Natural killer cell treated with Interleukin-12 subunit alpha and Interleukin-12 subunit beta and Interleukin-15 and Interleukin-18, amount 100 ng/mL, for 72 hours (primary cell): ENCODE measurements at regions not wholly inside any gene's neighbourhood (a gene's known extent, or its start where the extent isn't known, plus 50 kb on each side); places are given as distances from the start of the nearest gene placed in this dataset.

Experiments
- ATAC-seq, 2 donors: fragments of 150-1000 bp; cut with Tn5 transposase in 1 of 2; sonication (Bioruptor Pico), chemical (Tn5 transposase) in 1 of 2; 2 replicates each; pipeline ENCODE4 v1.10.0; 2021
- DNase-seq: peaks from one replicate; pipeline ENCODE4 v3.0.0; 2022; ENCODE audit warnings: low spot score
- H3K27ac Mint-ChIP-seq, 2 donors: 1 replicate in 1 of 2; 2 replicates in 1 of 2; pipeline ENCODE4 v1.8.0; 2022; ENCODE audit warnings: mixed read lengths in 2 of 2, mild to moderate bottlenecking in 1 of 2, moderate library complexity in 1 of 2
- H3K27me3 Mint-ChIP-seq, 2 donors: 1 replicate in 1 of 2; 2 replicates in 1 of 2; pipeline ENCODE4 v1.8.0; 2022; ENCODE audit warnings: mixed read lengths in 2 of 2
- H3K36me3 Mint-ChIP-seq: one replicate; pipeline ENCODE4 v1.8.0; 2022; ENCODE audit warnings: mixed read lengths
- H3K4me1 Mint-ChIP-seq, 2 donors: 1 replicate in 1 of 2; 2 replicates in 1 of 2; pipeline ENCODE4 v1.8.0; 2022; ENCODE audit warnings: low read depth in 2 of 2, mixed read lengths in 2 of 2, mild to moderate bottlenecking in 1 of 2
- H3K4me3 Mint-ChIP-seq: one replicate; pipeline ENCODE4 v1.8.0; 2022; ENCODE audit warnings: mixed read lengths
- H3K9me3 Mint-ChIP-seq: 2 replicates; pipeline ENCODE4 v1.8.0; 2022; ENCODE audit warnings: mixed read lengths

DNA sequence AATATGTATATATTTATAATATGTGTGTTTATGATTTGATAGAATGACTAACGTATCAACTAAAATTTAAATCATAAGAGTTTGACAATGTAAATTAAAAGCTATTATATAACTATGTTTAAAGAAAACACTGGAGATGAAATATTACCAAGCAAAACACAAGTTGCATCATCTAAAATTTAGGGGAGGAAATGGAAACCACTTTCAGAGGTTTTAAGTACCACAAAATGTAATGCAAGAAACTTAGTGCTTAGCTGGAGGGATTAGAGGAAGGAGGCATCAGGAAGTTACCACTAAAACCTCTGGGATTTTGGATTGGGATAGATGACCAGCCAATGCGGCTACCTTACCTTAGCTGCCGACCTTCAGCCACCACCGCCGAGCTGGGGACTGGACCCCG lies 1192.1 kb upstream of the PRKX start:
- Mint-ChIP-seq H3K4me3 (no peak overlapping the region), H3K4me1 (no peaks in the 10 kb centered on the region), H3K27me3 (no peaks in the 10 kb centered on the region), H3K36me3 (no peaks in the 10 kb centered on the region), H3K27ac (no peak overlapping the region), H3K9me3 (peaks cover 8% of the 10 kb centered on the region)
- no peak for ATAC-seq
- DNase-seq = no peak

GRCh38 chrX:4881277-4881676 lies 1167.8 kb upstream of the PRKX start:
- H3K36me3 Mint-ChIP-seq = no peaks in the 10 kb centered on the region
- H3K4me3 Mint-ChIP-seq = no peak overlapping the region
- H3K4me1 Mint-ChIP-seq = no peaks in the 10 kb centered on the region
- H3K27ac Mint-ChIP-seq = no peak overlapping the region
- ATAC-seq (no peak), DNase-seq (no peak)
- H3K27me3 Mint-ChIP-seq = no peaks in the 10 kb centered on the region
- H3K9me3 Mint-ChIP-seq = no peaks in the 10 kb centered on the region

DNA sequence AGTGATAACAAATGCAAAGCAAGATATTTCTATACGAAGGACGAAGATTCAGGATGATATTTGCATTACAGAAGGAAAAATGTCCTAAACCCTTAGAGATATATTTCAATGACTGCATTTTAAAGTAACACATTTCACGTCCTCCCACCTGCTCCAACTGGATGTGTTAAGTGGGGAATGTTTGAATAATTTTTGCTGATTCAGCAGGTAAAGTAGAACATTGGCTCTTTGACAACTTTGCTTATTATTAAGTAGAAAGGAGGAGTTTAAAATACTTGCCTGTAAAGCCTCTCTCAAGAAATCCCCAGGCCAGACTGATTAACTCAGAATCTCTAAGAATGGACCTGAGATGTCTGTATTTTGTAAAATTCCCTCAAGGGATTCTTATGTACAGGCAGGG lies 1165.2 kb upstream of the PRKX start:
- Mint-ChIP-seq H3K4me3 (no peak overlapping the region), H3K36me3 (no peaks in the 10 kb centered on the region), H3K9me3 (peaks cover 5% of the 10 kb centered on the region), H3K27ac (no peak overlapping the region), H3K4me1 (no peaks in the 10 kb centered on the region), H3K27me3 (no peaks in the 10 kb centered on the region)
- ATAC-seq (no peak), DNase-seq (no peak)

- no peaks in the 10 kb centered on the region for H3K27me3 Mint-ChIP-seq
- no peaks in the 10 kb centered on the region for H3K4me1 Mint-ChIP-seq
- H3K36me3 Mint-ChIP-seq = no peaks in the 10 kb centered on the region
- no peak overlapping the region for H3K4me3 Mint-ChIP-seq
- peaks cover 13% of the 10 kb centered on the region for H3K9me3 Mint-ChIP-seq
- no peak overlapping the region for H3K27ac Mint-ChIP-seq
- no peak for DNase-seq
- ATAC-seq = no peak
These were observed 1162.8 kb upstream of the PRKX start for GRCh38 chrX:4876268-4876667.

GRCh38 chrX:4851534-4851933 lies 1138.1 kb upstream of the PRKX start:
- DNase-seq (no peak), ATAC-seq (no peak)
- Mint-ChIP-seq H3K4me1 (no peaks in the 10 kb centered on the region), H3K36me3 (no peaks in the 10 kb centered on the region), H3K27ac (no peak overlapping the region), H3K27me3 (no peaks in the 10 kb centered on the region), H3K4me3 (no peak overlapping the region), H3K9me3 (peaks cover 16% of the 10 kb centered on the region)

- Mint-ChIP-seq H3K4me1 (no peaks in the 10 kb centered on the region), H3K27me3 (no peaks in the 10 kb centered on the region), H3K4me3 (no peak overlapping the region), H3K27ac (no peak overlapping the region), H3K9me3 (peaks cover 16% of the 10 kb centered on the region), H3K36me3 (no peaks in the 10 kb centered on the region)
- DNase-seq (no peak), ATAC-seq (no peak)
These were observed 1136.9 kb upstream of the PRKX start for GRCh38 chrX:4850312-4850711.

GRCh38 chrX:4844376-4844775 lies 1130.9 kb upstream of the PRKX start:
- DNase-seq = no peak
- no peak for ATAC-seq
- peaks cover 15% of the 10 kb centered on the region for H3K9me3 Mint-ChIP-seq
- no peak overlapping the region for H3K4me3 Mint-ChIP-seq
- H3K27ac Mint-ChIP-seq = no peak overlapping the region
- H3K4me1 Mint-ChIP-seq = no peaks in the 10 kb centered on the region
- no peaks in the 10 kb centered on the region for H3K27me3 Mint-ChIP-seq
- no peaks in the 10 kb centered on the region for H3K36me3 Mint-ChIP-seq

DNA sequence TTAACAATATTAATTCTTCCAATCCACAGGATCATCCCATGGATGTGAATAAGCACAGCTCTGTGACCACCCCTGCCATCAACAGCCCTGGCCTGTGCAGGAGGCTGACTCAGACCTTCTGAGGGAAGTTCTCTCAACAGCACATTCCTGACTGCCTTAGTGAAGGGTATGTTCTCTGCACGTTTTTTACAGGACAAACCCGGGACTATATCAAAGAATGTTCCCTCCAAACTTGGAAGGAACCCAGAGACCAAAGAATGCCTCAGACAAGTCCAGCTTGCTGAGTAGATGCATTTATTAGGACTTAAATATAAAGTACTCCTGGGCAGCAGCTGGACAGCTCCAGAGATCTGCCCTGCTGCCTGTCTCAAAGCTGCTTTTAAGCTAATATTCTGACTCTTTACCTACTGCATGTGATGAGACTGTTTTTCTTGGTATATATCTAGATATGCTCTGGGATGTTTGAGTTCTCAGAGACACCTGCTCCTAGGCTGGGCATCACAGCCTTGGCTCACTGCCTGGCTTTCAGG lies 1127.8 kb upstream of the PRKX start:
- Mint-ChIP-seq H3K36me3 (no peaks in the 10 kb centered on the region), H3K4me1 (no peaks in the 10 kb centered on the region), H3K27ac (no peak overlapping the region), H3K9me3 (peaks cover 8% of the 10 kb centered on the region), H3K27me3 (no peaks in the 10 kb centered on the region), H3K4me3 (no peak overlapping the region)
- DNase-seq (no peak), ATAC-seq (no peak)

DNA sequence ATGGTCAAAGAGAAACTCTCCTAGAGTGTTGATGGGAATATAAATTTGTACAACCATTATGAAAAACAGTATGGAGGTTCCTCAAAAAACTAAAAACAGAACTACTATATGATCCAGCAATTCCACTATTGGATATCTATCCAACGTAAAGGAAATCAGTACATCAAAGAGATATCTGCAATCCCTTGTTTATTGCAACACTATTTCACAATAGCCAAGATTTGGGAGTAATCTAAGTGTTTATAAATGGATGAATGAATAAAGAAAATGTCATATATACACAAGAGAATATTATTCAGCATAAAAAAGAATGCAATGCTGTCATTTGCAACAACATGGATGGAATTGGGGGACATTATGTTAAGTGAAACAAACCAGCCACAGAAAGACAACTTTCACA lies 1118.1 kb upstream of the PRKX start:
- no peak for ATAC-seq
- Mint-ChIP-seq H3K36me3 (no peaks in the 10 kb centered on the region), H3K27me3 (no peaks in the 10 kb centered on the region)

DNA sequence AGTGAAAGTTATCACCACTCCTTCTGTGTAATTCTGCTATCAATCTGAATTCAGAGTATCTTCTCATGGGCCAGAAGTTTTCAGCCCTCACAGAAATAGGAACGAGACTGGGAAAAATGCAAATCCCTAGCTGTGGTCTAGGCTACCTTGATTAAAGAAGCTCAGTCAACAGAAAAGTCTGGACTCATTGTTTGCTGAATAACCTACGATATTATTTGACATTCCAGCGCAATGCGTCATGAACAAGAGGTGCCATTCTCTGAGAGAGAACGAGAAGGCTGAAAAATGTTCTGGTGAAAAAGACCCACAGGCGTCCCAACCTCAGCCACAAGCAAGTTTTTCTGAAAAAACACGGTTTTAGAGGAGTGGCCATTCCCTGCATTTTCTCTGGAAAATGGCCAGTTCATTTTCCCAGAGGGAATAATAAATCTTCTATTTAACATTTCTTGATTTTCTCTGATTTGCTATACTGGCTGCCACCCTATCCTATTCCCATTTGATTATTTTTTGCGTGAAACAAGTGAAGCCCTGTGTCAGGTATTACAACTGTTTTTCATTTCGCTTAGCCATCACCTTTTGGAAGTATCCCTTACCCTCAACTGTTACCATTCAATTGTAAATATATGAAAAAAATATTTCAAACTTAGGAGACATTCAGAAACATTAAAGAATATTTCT lies 1117.6 kb upstream of the PRKX start:
- DNase-seq (no peak), ATAC-seq (no peak)
- Mint-ChIP-seq H3K27ac (no peak overlapping the region), H3K27me3 (no peaks in the 10 kb centered on the region), H3K4me3 (no peak overlapping the region), H3K4me1 (no peaks in the 10 kb centered on the region), H3K36me3 (no peaks in the 10 kb centered on the region), H3K9me3 (peaks cover 5% of the 10 kb centered on the region)

More for the DNA sequence above, 1118.1 kb upstream of the PRKX start:
- H3K27ac Mint-ChIP-seq = no peak overlapping the region
- H3K9me3 Mint-ChIP-seq = peaks cover 5% of the 10 kb centered on the region
- H3K4me1 Mint-ChIP-seq = no peaks in the 10 kb centered on the region
- no peak for DNase-seq
- no peak overlapping the region for H3K4me3 Mint-ChIP-seq

GRCh38 chrX:4825550-4825949 lies 1112.1 kb upstream of the PRKX start:
- no peak overlapping the region for H3K4me3 Mint-ChIP-seq
- no peaks in the 10 kb centered on the region for H3K27me3 Mint-ChIP-seq
- no peak for DNase-seq
- H3K36me3 Mint-ChIP-seq = no peaks in the 10 kb centered on the region
- no peak for ATAC-seq
- peaks cover 19% of the 10 kb centered on the region for H3K9me3 Mint-ChIP-seq
- no peak overlapping the region for H3K27ac Mint-ChIP-seq
- H3K4me1 Mint-ChIP-seq = no peaks in the 10 kb centered on the region

DNA sequence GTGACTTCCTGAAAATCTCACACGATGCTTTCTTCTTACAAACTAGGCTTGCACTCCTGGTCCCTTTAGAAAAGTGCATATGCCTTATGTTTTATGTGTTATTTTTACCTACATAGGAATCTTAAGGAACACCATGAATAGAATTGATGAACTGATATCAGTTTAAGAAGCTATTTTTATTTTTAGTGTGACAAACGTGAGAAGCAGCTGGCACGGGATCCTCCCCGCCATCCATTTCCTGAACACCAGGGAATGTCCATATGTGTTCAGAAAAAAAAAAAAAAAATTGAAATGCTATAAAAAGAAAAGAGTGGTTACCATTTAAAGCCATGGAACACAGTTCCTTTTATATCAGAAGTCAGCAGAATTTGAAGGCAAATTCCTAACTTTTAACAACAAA lies 1096.1 kb upstream of the PRKX start:
- no peak for DNase-seq
- H3K4me3 Mint-ChIP-seq = no peak overlapping the region
- H3K36me3 Mint-ChIP-seq = no peaks in the 10 kb centered on the region
- no peak for ATAC-seq
- H3K9me3 Mint-ChIP-seq = peaks cover 4% of the 10 kb centered on the region
- H3K27me3 Mint-ChIP-seq = no peaks in the 10 kb centered on the region
- no peak overlapping the region for H3K27ac Mint-ChIP-seq
- no peaks in the 10 kb centered on the region for H3K4me1 Mint-ChIP-seq

GRCh38 chrX:4805502-4805901 lies 1092.1 kb upstream of the PRKX start:
- Mint-ChIP-seq H3K9me3 (peaks cover 11% of the 10 kb centered on the region), H3K27ac (no peak overlapping the region), H3K36me3 (no peaks in the 10 kb centered on the region), H3K4me1 (no peaks in the 10 kb centered on the region), H3K27me3 (no peaks in the 10 kb centered on the region), H3K4me3 (no peak overlapping the region)
- no peak for ATAC-seq
- DNase-seq = no peak

DNA sequence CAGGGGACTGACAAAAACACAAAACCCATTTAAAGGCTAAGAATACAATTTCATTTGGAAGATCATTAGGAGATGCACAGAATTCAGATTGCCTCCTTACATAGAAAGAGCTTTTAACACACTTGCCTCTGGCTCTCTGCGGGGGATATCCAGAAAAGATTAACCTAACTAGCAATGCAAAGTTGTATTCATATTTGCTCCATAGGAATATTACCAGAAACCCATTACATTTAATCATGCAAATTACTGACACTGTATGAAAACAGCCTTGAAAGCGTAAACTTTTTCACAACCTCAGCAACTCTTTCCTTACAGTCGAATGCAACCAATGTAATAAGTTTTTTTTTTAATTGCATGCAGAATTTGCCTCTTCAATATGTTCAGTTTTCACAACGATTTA lies 1087.3 kb upstream of the PRKX start:
- Mint-ChIP-seq H3K27ac (no peak overlapping the region), H3K27me3 (no peaks in the 10 kb centered on the region), H3K4me1 (no peaks in the 10 kb centered on the region), H3K9me3 (peaks cover 15% of the 10 kb centered on the region), H3K36me3 (no peaks in the 10 kb centered on the region), H3K4me3 (no peak overlapping the region)
- DNase-seq (no peak), ATAC-seq (no peak)

DNA sequence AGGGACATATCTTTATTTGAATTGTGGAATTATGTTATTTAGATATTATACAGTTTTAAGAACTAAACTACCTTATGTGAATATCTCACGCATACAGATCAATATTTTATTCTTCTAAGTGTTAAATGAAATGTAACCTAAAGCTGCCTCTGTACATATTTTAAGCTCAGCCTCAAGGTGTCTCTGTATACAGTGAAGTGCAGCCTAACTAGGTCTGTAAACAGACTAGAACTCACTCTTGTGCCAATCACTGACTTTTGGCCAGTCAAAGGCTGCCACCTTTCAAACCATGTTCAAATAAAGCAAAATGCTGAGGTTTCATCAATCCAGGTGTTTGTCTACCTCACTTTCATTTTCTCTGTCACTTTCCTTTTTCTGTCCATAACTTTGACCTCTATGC lies 1074.5 kb upstream of the PRKX start:
- ATAC-seq (no peak), DNase-seq (no peak)
- Mint-ChIP-seq H3K4me1 (no peaks in the 10 kb centered on the region), H3K27ac (no peak overlapping the region), H3K4me3 (no peak overlapping the region), H3K9me3 (no peaks in the 10 kb centered on the region), H3K27me3 (no peaks in the 10 kb centered on the region), H3K36me3 (no peaks in the 10 kb centered on the region)
